Endodermal cell (in vitro differentiated cells): ENCODE measurements at regions not wholly inside any gene's neighbourhood (a gene's known extent, or its start where the extent isn't known, plus 50 kb on each side); places are given as distances from the start of the nearest gene placed in this dataset.
"Not testable (repeated sequence)": the region's sequence is repeated elsewhere in the genome, so short reads cannot be mapped to it uniquely, and the experiment has no call there.

Experiments used
- DNase-seq: peaks from one replicate; pipeline ENCODE4 v3.0.0-alpha.2; 2017
- H3K27ac ChIP-seq: 2 replicates; pipeline ENCODE4 v1.5.1; 2013; ENCODE audit warnings: mild to moderate bottlenecking, low read depth, low read length, moderate library complexity
- H3K27me3 ChIP-seq: 2 replicates; pipeline ENCODE4 v1.6.1; 2013; ENCODE audit warnings: mild to moderate bottlenecking, low read length, moderate library complexity; ENCODE audit not compliant: insufficient read depth, control insufficient read depth, poor library complexity, severe bottlenecking
- H3K36me3 ChIP-seq: 2 replicates; pipeline ENCODE4 v1.7.0; 2013; ENCODE audit warnings: mild to moderate bottlenecking, low read length, moderate library complexity; ENCODE audit not compliant: control insufficient read depth, insufficient read depth
- H3K4me1 ChIP-seq: one replicate; pipeline ENCODE4 v1.7.0; 2013; ENCODE audit warnings: low read length; ENCODE audit not compliant: control insufficient read depth, insufficient read depth
- H3K4me3 ChIP-seq: 2 replicates; pipeline ENCODE4 v1.5.1; 2013; ENCODE audit warnings: mild to moderate bottlenecking, low read length, moderate library complexity
- H3K9ac ChIP-seq: 2 replicates; pipeline ENCODE4 v1.6.1; 2013; ENCODE audit warnings: mild to moderate bottlenecking, low read length, moderate library complexity; ENCODE audit not compliant: poor library complexity, severe bottlenecking; ENCODE audit errors: extremely low read depth
- H3K9me3 ChIP-seq: 2 replicates; pipeline ENCODE4 v1.6.1; 2013; ENCODE audit warnings: mild to moderate bottlenecking, low read length, moderate library complexity; ENCODE audit not compliant: control insufficient read depth
- H3K27ac Mint-ChIP-seq: 2 replicates; pipeline ENCODE4 v1.8.0; 2020; ENCODE audit warnings: mixed read lengths
- H3K27me3 Mint-ChIP-seq: 2 replicates; pipeline ENCODE4 v1.8.0; 2021; ENCODE audit warnings: mild to moderate bottlenecking, mixed read lengths; ENCODE audit not compliant: insufficient read depth
- H3K36me3 Mint-ChIP-seq: 2 replicates; pipeline ENCODE4 v1.8.0; 2020; ENCODE audit warnings: low read depth, mixed read lengths
- H3K4me1 Mint-ChIP-seq: 2 replicates; pipeline ENCODE4 v1.8.0; 2020; ENCODE audit warnings: mixed read lengths
- H3K4me3 Mint-ChIP-seq: 2 replicates; pipeline ENCODE4 v1.8.0; 2020; ENCODE audit warnings: mild to moderate bottlenecking, moderate library complexity, mixed read lengths
- H3K9me3 Mint-ChIP-seq: 2 replicates; pipeline ENCODE4 v1.8.0; 2020; ENCODE audit warnings: mild to moderate bottlenecking, mixed read lengths
- WGBS, 2 experiments: methylation state at CpG; one replicate each; pipeline versions ENCODE4 v1.1.5 to v1.1.7; 2013; ENCODE audit warnings: missing lambda C conversion rate in 2 of 2, mixed read lengths in 1 of 2; ENCODE audit not compliant: insufficient coverage in 1 of 2, insufficient read length in 1 of 2; 5-methylcytosine and 5-hydroxymethylcytosine counted together
- TF ChIP-seq, protein P1 (sequence below): fragments of 200-600 bp; sonication (generic); conservative IDR thresholded peaks from 2 replicates; pipeline ENCODE4 v1.5.0; 2021; ENCODE audit warnings: antibody characterized with exemption, mild to moderate bottlenecking

DNA sequence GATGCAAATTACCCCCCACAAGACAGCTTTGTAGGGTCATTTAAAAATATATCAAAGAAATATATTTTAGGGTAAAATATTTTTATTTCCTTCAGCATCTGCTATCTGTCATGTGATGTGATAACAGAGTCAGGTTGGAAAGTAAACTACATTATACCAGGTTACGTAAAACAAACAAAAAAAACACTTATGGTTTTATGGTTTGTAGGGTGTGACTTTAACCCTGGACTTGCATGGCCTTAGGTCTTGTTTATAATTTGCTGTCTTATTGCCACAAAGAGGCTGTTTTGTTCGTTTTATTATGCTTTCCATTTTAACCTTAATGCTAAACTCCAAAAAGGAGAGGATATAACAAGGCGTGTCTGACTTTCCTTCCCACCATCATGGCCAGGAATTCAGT lies 244.5 kb upstream of the MME start:
- Mint-ChIP-seq H3K36me3 (no peaks in the 10 kb centered on the region), H3K9me3 (peaks cover 12% of the 10 kb centered on the region)

DNA sequence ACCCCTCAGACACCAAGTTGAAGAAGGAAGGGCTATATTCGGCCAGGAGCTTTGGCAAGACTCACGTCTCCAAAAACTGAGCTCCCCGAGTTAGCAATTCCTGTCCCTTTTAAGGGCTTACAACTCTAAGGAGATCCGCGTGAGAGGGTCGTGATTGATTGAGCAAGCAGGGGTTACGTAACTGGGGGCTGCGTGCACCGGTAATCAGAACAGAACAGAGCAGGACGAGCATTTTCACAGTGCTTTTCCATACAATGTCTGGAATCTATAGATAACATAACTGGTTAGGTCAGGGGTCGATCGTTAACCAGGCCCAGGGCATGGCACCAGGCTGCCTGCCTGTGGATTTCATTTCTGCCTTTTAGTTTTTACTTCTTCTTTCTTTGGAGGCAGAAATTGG lies 245.3 kb upstream of the MME start:
- H3K36me3 ChIP-seq, H3K9ac ChIP-seq, H3K27me3 ChIP-seq, H3K4me1 ChIP-seq, H3K4me3 Mint-ChIP-seq, DNase-seq, H3K27me3 Mint-ChIP-seq, H3K36me3 Mint-ChIP-seq, H3K27ac ChIP-seq, H3K4me1 Mint-ChIP-seq, H3K27ac Mint-ChIP-seq: not testable (repeated sequence)
- H3K9me3 Mint-ChIP-seq, result peaks cover 12% of the 10 kb centered on the region
- H3K4me3 ChIP-seq, result peak overlapping the region; percentile 51
- WGBS, 2 experiments, result 87 to 94% methylated on average over 9 to 12 of the region's 12 CpGs
- H3K9me3 ChIP-seq, result peaks cover 29% of the 10 kb centered on the region

More for the DNA sequence above, 244.5 kb upstream of the MME start:
- Mint-ChIP-seq H3K4me1 (peaks cover 8% of the 10 kb centered on the region), H3K27me3 (no peaks in the 10 kb centered on the region), H3K27ac (no peak overlapping the region), H3K4me3 (no peak overlapping the region)
- WGBS, 2 experiments, result 73% methylated on average over 3 of the region's 3 CpGs; no CpG with 5 or more reads in 1 of the 2 experiments
- no peaks in the 10 kb centered on the region for H3K27me3 ChIP-seq
- H3K27ac ChIP-seq, result no peak overlapping the region
- no peak overlapping the region for H3K4me3 ChIP-seq
- H3K36me3 ChIP-seq, result no peaks in the 10 kb centered on the region
- H3K9ac ChIP-seq, result no peak overlapping the region
- peaks cover 29% of the 10 kb centered on the region for H3K9me3 ChIP-seq
- DNase-seq, result no peak
- no peaks in the 10 kb centered on the region for H3K4me1 ChIP-seq
- TF ChIP-seq, protein P1, sequence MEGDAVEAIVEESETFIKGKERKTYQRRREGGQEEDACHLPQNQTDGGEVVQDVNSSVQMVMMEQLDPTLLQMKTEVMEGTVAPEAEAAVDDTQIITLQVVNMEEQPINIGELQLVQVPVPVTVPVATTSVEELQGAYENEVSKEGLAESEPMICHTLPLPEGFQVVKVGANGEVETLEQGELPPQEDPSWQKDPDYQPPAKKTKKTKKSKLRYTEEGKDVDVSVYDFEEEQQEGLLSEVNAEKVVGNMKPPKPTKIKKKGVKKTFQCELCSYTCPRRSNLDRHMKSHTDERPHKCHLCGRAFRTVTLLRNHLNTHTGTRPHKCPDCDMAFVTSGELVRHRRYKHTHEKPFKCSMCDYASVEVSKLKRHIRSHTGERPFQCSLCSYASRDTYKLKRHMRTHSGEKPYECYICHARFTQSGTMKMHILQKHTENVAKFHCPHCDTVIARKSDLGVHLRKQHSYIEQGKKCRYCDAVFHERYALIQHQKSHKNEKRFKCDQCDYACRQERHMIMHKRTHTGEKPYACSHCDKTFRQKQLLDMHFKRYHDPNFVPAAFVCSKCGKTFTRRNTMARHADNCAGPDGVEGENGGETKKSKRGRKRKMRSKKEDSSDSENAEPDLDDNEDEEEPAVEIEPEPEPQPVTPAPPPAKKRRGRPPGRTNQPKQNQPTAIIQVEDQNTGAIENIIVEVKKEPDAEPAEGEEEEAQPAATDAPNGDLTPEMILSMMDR, result no peak

DNA sequence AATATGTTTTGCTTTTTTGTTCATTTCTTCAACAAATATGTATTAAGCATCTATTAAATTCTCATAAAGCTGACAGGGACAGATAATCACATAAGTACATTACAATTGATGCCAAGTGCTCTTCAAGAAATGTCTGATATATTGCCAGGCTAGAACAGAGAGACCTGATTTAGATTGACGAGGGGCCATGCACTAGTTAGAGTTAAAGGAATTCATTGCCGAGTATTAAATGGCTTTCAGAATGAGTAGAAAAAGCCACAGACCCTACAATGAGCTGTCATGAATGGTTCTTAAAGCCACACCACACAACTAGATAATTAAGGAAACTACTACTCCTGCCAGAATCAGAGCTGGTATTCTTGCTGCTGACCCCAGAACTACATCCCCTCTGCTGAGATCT lies 250.2 kb upstream of the MME start:
- H3K4me3 Mint-ChIP-seq, result no peak overlapping the region
- H3K27ac ChIP-seq, result no peak overlapping the region
- H3K4me1 ChIP-seq, result no peaks in the 10 kb centered on the region
- no peaks in the 10 kb centered on the region for H3K36me3 Mint-ChIP-seq
- no peak for DNase-seq
- no peak overlapping the region for H3K27ac Mint-ChIP-seq
- TF ChIP-seq, protein P1, result no peak
- H3K9me3 Mint-ChIP-seq, result peaks cover 41% of the 10 kb centered on the region
- no peaks in the 10 kb centered on the region for H3K27me3 Mint-ChIP-seq
- no peak overlapping the region for H3K4me3 ChIP-seq
- H3K9me3 ChIP-seq, result peaks cover 52% of the 10 kb centered on the region
- H3K9ac ChIP-seq, result no peak overlapping the region
- WGBS, 2 experiments, result 80 to 91% methylated on average over 1 to 2 of the region's 2 CpGs
- no peaks in the 10 kb centered on the region for H3K27me3 ChIP-seq
- H3K36me3 ChIP-seq, result no peaks in the 10 kb centered on the region
- H3K4me1 Mint-ChIP-seq, result peaks cover 5% of the 10 kb centered on the region

DNA sequence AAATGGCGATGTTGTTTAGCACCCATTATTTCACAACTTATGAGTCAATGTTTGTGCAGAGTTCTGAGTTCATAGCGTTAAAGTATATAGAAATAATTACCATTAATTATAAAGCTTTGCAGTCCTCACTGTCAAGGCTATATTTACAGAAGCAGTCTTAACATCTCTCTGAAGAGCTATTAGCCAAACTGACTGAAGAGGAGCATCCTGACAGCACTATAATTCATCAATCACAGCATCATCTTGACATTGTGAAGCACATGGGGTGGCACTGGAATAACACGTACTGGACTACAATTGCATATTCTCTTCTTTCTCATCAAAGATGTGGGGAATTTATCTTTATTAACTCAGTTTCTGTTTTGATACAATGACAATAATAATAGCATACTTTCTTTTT lies 260.6 kb upstream of the MME start:
- Histone ChIP-seq H3K36me3 (no peaks in the 10 kb centered on the region), H3K4me1 (no peaks in the 10 kb centered on the region), H3K27ac (no peak overlapping the region), H3K9ac (no peak overlapping the region), H3K4me3 (no peak overlapping the region), H3K9me3 (peaks cover 5% of the 10 kb centered on the region), H3K27me3 (no peaks in the 10 kb centered on the region)
- Mint-ChIP-seq H3K4me3 (no peak overlapping the region), H3K27me3 (no peaks in the 10 kb centered on the region), H3K4me1 (no peaks in the 10 kb centered on the region), H3K27ac (no peak overlapping the region), H3K36me3 (no peaks in the 10 kb centered on the region), H3K9me3 (peaks cover 27% of the 10 kb centered on the region)
- 100% methylated on average over 2 of the region's 3 CpGs; no CpG with 5 or more reads in 1 of the 2 experiments for WGBS, 2 experiments
- no peak for DNase-seq
- TF ChIP-seq, protein P1, result no peak
